22Rv1 (cell line): ENCODE measurements at regions not wholly inside any gene's neighbourhood (a gene's known extent, or its start where the extent isn't known, plus 50 kb on each side); places are given as distances from the start of the nearest gene placed in this dataset.
"Not testable (repeated sequence)": the region's sequence is repeated elsewhere in the genome, so short reads cannot be mapped to it uniquely, and the experiment has no call there.

Experiments
- H3K27ac ChIP-seq: fragments of 450-650 bp; 2 replicates; pipeline ENCODE4 v1.5.1; 2017
- CTCF ChIP-seq: fragments of 450-650 bp; IDR thresholded peaks from 2 replicates; pipeline ENCODE4 v1.5.1; 2017; ENCODE audit warnings: mild to moderate bottlenecking
- ZFX ChIP-seq: fragments of 450-650 bp; IDR thresholded peaks from 2 replicates; pipeline ENCODE4 v1.6.1; 2017; ENCODE audit warnings: antibody characterized with exemption, borderline replicate concordance

- no peak for TF ChIP-seq ZFX
- TF ChIP-seq CTCF: no peak
- H3K27ac ChIP-seq: no peak overlapping the region
These were observed 441.5 kb upstream of the PTGER4 start for GRCh38 chr5:40238066-40238745.

GRCh38 chr5:40235471-40236400 is 444.0 kb upstream of the PTGER4 start:
- no peak for TF ChIP-seq ZFX
- no peak for TF ChIP-seq CTCF
- H3K27ac ChIP-seq: no peak overlapping the region

- H3K27ac ChIP-seq: no peak overlapping the region
- TF ChIP-seq CTCF (no peak), ZFX (no peak)
These were observed 446.4 kb upstream of the PTGER4 start for GRCh38 chr5:40233268-40233667.

GRCh38 chr5:40227931-40228330 is 451.8 kb upstream of the PTGER4 start:
- H3K27ac ChIP-seq: no peak overlapping the region
- TF ChIP-seq ZFX: no peak
- no peak for TF ChIP-seq CTCF

GRCh38 chr5:40227366-40227765 is 452.3 kb upstream of the PTGER4 start:
- H3K27ac ChIP-seq: no peak overlapping the region
- TF ChIP-seq CTCF (no peak), ZFX (no peak)

- no peak overlapping the region for H3K27ac ChIP-seq
- TF ChIP-seq ZFX (no peak), CTCF (no peak)
These were observed 452.8 kb upstream of the PTGER4 start for GRCh38 chr5:40226906-40227305.

GRCh38 chr5:40225147-40225546 is 454.6 kb upstream of the PTGER4 start:
- H3K27ac ChIP-seq: not testable (repeated sequence)

GRCh38 chr5:40224421-40224820 is 455.3 kb upstream of the PTGER4 start:
- H3K27ac ChIP-seq: no peak overlapping the region
- TF ChIP-seq ZFX (no peak), CTCF (no peak)
